ENCODE measurements at regions not wholly inside any gene's neighbourhood (a gene's known extent, or its start where the extent isn't known, plus 50 kb on each side); places are given as distances from the start of the nearest gene placed in this dataset.

DNA sequence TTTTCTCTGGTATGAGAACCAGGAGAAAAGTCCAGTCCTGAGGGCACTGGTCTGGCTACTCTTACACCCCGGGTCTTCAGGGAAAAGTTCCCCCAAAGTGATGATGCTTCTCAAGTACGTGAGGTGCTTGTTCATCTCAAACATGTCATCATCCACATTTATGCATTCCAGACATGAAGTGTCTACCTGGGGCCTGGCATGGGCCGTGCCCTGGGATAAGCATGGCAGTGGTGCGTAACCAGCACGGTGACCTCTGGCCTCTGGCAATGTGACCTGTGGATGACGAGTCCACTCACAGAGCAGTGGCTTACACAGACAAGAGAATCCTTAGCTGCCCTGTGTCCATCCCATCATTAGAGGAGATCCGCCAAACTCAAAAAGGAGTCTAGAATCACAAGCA is 74.8 kb upstream of the LGALSL start:
- TF ChIP-seq, protein P1, sequence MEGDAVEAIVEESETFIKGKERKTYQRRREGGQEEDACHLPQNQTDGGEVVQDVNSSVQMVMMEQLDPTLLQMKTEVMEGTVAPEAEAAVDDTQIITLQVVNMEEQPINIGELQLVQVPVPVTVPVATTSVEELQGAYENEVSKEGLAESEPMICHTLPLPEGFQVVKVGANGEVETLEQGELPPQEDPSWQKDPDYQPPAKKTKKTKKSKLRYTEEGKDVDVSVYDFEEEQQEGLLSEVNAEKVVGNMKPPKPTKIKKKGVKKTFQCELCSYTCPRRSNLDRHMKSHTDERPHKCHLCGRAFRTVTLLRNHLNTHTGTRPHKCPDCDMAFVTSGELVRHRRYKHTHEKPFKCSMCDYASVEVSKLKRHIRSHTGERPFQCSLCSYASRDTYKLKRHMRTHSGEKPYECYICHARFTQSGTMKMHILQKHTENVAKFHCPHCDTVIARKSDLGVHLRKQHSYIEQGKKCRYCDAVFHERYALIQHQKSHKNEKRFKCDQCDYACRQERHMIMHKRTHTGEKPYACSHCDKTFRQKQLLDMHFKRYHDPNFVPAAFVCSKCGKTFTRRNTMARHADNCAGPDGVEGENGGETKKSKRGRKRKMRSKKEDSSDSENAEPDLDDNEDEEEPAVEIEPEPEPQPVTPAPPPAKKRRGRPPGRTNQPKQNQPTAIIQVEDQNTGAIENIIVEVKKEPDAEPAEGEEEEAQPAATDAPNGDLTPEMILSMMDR (IDR thresholded peaks at IDR 0.05; ENCODE audit: low read depth, low read length, missing control alignments) = no peak
- DNase-seq (ENCODE audit: low read depth) = no peak
- H3K4me3 ChIP-seq (ENCODE audit: low read depth, low read length) = no peak overlapping the region

DNA sequence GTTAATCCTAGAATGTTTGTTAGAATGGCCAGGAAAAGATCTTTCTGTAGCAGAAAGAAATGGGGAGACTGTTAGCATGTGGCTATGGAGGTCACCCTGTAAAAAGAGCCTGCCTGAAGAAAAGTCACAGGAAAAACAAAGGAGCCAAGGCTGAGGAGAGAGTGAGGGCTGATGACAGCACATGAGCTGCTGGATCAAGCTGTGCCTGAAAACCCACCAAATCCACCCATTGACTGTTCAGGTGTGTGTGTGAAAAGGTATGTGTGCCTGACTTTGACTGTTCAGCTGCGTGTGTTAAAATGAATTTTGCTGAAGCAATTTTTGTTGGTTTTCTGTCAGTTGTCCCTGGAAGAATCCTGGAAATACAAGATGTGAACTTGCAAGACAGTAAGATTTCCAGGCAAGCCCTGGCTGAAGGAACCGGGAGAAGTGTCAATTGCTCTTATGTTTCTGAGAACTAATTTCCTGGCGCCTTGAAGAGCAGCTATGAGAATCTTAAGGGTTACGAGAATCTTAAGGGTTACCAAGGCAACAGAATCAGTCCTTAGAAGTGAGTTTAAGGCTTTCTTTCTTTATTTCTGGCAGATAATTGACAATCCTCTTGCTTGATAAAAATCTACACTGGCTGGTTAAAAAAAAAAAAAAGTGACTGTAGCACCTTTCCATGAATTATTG is 73.0 kb upstream of the LGALSL start:
- no peak for DNase-seq (ENCODE audit: low read depth)
- TF ChIP-seq, protein P1 (IDR thresholded peaks at IDR 0.05; ENCODE audit: low read depth, low read length, missing control alignments) = no peak
- no peak overlapping the region for H3K4me3 ChIP-seq (ENCODE audit: low read depth, low read length)

DNA sequence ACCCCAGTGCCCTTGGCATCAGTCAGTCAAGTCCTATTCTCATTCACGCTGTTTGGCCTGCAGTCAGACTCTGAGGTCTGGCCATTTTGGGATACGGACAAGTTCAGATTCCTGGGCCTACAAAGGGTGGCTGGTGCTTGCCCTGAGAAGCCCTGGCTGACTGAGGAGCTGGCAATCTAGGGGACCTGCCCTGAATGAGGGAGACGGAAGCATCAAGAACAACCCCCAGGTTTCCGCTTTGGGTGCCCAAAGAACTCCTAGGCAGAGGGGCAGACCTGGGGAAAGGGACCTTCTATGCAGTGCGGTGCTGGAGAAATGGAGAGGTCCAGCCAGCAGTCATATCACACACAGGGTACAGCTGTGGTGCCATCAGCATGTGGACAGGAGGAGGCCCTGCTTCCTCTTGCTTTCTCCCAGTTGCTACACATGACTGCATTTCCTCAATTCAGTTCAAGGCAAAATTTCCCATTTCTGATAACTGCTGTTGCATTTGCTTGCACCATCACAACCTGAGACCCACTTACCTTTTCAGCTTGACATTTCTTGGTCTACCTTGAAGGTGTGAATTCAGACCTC is 70.9 kb upstream of the LGALSL start:
- H3K4me3 ChIP-seq (ENCODE audit: low read depth, low read length) = no peak overlapping the region
- DNase-seq (ENCODE audit: low read depth) = no peak
- TF ChIP-seq, protein P1 (IDR thresholded peaks at IDR 0.05; ENCODE audit: low read depth, low read length, missing control alignments) = no peak

DNA sequence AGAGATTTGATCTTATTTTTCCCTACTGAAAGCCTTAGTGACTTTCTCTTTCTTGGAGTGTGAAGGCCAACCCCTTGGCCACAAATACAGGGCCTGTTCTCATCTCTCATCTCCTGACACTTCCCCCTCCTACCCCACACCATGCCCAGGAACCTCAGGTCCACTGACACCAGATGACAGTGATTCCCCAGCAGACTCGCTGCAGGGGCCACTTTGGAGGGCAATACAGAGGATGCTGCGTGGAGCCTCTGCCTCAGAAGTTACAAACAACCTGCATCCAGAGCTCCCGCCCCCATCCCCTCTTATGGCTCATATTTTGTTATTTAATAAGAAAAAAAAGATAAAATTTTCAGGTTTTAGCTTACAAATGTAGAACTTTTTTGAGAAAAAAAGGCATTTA is 70.1 kb upstream of the LGALSL start:
- no peak overlapping the region for H3K4me3 ChIP-seq (ENCODE audit: low read depth, low read length)
- TF ChIP-seq, protein P1 (IDR thresholded peaks at IDR 0.05; ENCODE audit: low read depth, low read length, missing control alignments) = no peak
- DNase-seq (ENCODE audit: low read depth) = no peak

DNA sequence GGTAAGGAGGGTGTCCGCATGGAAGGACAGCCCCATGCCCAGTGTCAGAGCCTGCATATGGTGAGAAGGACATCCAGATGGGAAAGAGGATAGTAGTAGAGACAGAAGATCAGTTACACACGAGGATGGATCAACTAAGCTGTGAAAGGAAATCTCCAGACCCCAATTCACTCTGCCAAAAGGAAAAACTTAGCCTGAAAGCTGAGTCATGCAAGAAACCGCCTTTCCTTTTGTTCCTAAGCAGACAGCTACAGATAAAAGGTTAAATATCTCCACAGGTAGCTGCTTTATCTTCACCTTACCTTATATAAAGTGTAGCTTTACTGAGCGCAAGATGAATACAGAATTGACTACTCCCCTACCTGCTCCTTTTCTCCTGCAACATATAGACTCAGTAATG is 67.3 kb upstream of the LGALSL start:
- TF ChIP-seq, protein P1 (IDR thresholded peaks at IDR 0.05; ENCODE audit: low read depth, low read length, missing control alignments) = no peak
- H3K4me3 ChIP-seq (ENCODE audit: low read depth, low read length) = no peak overlapping the region
- no peak for DNase-seq (ENCODE audit: low read depth)

DNA sequence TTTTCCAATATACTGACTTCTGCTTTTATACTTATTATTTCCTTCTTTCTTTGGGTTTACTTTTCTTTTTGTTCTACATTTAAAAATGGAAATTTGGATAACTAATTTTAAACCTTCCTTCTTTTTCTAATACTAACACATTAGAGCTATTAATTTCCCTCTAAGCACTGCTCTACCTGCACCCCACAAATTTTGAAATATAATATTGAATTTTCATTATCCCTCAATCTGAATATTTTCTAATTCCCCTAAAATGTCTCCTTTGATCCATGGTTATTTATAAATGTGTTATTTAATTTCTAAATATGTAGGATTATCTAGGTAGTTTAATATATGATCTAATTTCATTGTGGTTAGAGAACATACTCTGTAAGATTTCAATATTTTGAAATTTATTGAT is 63.4 kb upstream of the LGALSL start:
- H3K4me3 ChIP-seq (ENCODE audit: low read depth, low read length) = no peak overlapping the region
- DNase-seq (ENCODE audit: low read depth) = no peak
- TF ChIP-seq, protein P1 (IDR thresholded peaks at IDR 0.05; ENCODE audit: low read depth, low read length, missing control alignments) = no peak

DNA sequence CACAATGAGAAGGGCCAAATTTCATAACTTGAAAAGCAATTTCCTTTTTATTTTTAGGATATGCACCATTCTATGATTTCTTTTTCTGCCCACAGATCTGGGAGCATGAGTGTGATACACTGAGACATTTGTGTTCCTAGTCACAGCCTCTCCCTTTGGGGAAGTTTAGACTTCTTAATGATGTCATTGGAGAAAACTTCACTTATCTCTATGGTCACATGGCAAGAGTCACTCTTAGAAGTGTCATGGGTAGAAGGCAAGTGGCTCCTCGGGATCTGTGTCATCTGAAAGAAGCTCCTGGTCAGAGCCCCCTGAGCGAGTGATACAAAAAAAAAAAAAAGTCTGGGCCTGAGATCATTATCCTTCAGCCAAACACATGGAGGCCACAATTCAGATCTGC is 62.5 kb upstream of the LGALSL start:
- no peak for DNase-seq (ENCODE audit: low read depth)
- no peak overlapping the region for H3K4me3 ChIP-seq (ENCODE audit: low read depth, low read length)
- TF ChIP-seq, protein P1 (IDR thresholded peaks at IDR 0.05; ENCODE audit: low read depth, low read length, missing control alignments) = no peak

All from GM12864 (cell line).